ENCODE measurements at regions not wholly inside any gene's neighbourhood (a gene's known extent, or its start where the extent isn't known, plus 50 kb on each side); places are given as distances from the start of the nearest gene placed in this dataset.
"Not testable (repeated sequence)": the region's sequence is repeated elsewhere in the genome, so short reads cannot be mapped to it uniquely, and the experiment has no call there.

- DNase-seq = no peak
Measured at GRCh38 chr15:26017665-26018064, 154.5 kb upstream of the ATP10A start.

- no peak for DNase-seq
Measured at GRCh38 chr15:26015516-26016075, 152.5 kb upstream of the ATP10A start.

GRCh38 chr15:26013981-26014380 lies 150.9 kb upstream of the ATP10A start:
- DNase-seq = no peak

GRCh38 chr15:26011916-26012315 lies 148.8 kb upstream of the ATP10A start:
- DNase-seq = no peak

- DNase-seq = no peak
Measured at GRCh38 chr15:26007151-26007550, 144.0 kb upstream of the ATP10A start.

GRCh38 chr15:26001201-26001600 lies 138.1 kb upstream of the ATP10A start:
- DNase-seq = no peak

GRCh38 chr15:25993506-25993905 lies 130.4 kb upstream of the ATP10A start:
- no peak for DNase-seq

GRCh38 chr15:25990220-25990619 lies 127.1 kb upstream of the ATP10A start:
- DNase-seq = no peak

- DNase-seq = peak in 1 of 3 donors; percentile 5
Measured at GRCh38 chr15:25989327-25989726, 126.2 kb upstream of the ATP10A start.

GRCh38 chr15:25988716-25989115 lies 125.6 kb upstream of the ATP10A start:
- DNase-seq = not testable (repeated sequence)

GRCh38 chr15:25987638-25988037 lies 124.5 kb upstream of the ATP10A start:
- DNase-seq = no peak

GRCh38 chr15:25985165-25985564 lies 122.0 kb upstream of the ATP10A start:
- no peak for DNase-seq

- DNase-seq = no peak
Measured at GRCh38 chr15:25982736-25983135, 119.6 kb upstream of the ATP10A start.

GRCh38 chr15:25981114-25981513 lies 118.0 kb upstream of the ATP10A start:
- DNase-seq = no peak

GRCh38 chr15:25972141-25972675 lies 109.1 kb upstream of the ATP10A start:
- DNase-seq = no peak

GRCh38 chr15:25971053-25971452 lies 107.9 kb upstream of the ATP10A start:
- no peak for DNase-seq

- no peak for DNase-seq
Measured at GRCh38 chr15:25969886-25970285, 106.8 kb upstream of the ATP10A start.

GRCh38 chr15:25967116-25967515 lies 104.0 kb upstream of the ATP10A start:
- DNase-seq = no peak

- no peak for DNase-seq
Measured at GRCh38 chr15:25965326-25965725, 102.2 kb upstream of the ATP10A start.

- DNase-seq = no peak
Measured at GRCh38 chr15:25960273-25960672, 97.1 kb upstream of the ATP10A start.

GRCh38 chr15:25959100-25959499 lies 96.0 kb upstream of the ATP10A start:
- DNase-seq = no peak

- no peak for DNase-seq
Measured at GRCh38 chr15:25955628-25956027, 92.5 kb upstream of the ATP10A start.

- no peak for DNase-seq
Measured at GRCh38 chr15:25954398-25954797, 91.3 kb upstream of the ATP10A start.

GRCh38 chr15:25950014-25950413 lies 86.9 kb upstream of the ATP10A start:
- no peak for DNase-seq
